ENCODE measurements at regions not wholly inside any gene's neighbourhood (a gene's known extent, or its start where the extent isn't known, plus 50 kb on each side); places are given as distances from the start of the nearest gene placed in this dataset.
"Not testable (repeated sequence)": the region's sequence is repeated elsewhere in the genome, so short reads cannot be mapped to it uniquely, and the experiment has no call there.

DNA sequence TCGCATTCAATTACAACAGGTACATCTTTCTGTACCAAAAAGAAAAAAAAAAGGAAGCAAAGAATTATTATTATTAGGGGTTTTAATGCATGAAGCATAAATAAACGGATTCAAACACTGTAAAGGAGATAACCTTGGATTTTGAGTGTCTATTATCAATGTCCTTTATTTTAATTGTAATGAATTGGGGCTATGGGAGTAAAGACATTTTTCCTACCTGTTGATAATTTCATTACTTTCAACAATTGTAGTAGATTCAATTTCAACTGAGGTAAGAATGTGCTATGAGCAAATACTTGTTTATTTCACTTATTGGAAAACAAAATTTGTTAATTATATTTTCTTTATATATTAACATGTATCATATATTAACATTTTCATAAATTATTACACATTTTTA lies 855.6 kb downstream of the KCNJ2 start (continued):
- TF ChIP-seq, protein P1, sequence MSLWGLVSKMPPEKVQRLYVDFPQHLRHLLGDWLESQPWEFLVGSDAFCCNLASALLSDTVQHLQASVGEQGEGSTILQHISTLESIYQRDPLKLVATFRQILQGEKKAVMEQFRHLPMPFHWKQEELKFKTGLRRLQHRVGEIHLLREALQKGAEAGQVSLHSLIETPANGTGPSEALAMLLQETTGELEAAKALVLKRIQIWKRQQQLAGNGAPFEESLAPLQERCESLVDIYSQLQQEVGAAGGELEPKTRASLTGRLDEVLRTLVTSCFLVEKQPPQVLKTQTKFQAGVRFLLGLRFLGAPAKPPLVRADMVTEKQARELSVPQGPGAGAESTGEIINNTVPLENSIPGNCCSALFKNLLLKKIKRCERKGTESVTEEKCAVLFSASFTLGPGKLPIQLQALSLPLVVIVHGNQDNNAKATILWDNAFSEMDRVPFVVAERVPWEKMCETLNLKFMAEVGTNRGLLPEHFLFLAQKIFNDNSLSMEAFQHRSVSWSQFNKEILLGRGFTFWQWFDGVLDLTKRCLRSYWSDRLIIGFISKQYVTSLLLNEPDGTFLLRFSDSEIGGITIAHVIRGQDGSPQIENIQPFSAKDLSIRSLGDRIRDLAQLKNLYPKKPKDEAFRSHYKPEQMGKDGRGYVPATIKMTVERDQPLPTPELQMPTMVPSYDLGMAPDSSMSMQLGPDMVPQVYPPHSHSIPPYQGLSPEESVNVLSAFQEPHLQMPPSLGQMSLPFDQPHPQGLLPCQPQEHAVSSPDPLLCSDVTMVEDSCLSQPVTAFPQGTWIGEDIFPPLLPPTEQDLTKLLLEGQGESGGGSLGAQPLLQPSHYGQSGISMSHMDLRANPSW (CRISPR knock-in tag; conservative IDR thresholded peaks at IDR 0.05; ENCODE audit: low read depth), result no peak
- TF ChIP-seq TEAD1 (CRISPR knock-in tag; IDR thresholded peaks at IDR 0.05), result no peak
- no peak for TF ChIP-seq TP53 (CRISPR knock-in tag; IDR thresholded peaks at IDR 0.05)
- TF ChIP-seq, protein P2, sequence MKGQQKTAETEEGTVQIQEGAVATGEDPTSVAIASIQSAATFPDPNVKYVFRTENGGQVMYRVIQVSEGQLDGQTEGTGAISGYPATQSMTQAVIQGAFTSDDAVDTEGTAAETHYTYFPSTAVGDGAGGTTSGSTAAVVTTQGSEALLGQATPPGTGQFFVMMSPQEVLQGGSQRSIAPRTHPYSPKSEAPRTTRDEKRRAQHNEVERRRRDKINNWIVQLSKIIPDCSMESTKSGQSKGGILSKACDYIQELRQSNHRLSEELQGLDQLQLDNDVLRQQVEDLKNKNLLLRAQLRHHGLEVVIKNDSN (CRISPR knock-in tag; IDR thresholded peaks at IDR 0.05), result no peak
- no peak for TF ChIP-seq NFYB (CRISPR knock-in tag; conservative IDR thresholded peaks at IDR 0.05; ENCODE audit: low read depth)
- no peak for TF ChIP-seq ZNF138 (CRISPR knock-in tag; conservative IDR thresholded peaks at IDR 0.05)
- TF ChIP-seq EMX1 (CRISPR knock-in tag; IDR thresholded peaks at IDR 0.05), result no peak

DNA sequence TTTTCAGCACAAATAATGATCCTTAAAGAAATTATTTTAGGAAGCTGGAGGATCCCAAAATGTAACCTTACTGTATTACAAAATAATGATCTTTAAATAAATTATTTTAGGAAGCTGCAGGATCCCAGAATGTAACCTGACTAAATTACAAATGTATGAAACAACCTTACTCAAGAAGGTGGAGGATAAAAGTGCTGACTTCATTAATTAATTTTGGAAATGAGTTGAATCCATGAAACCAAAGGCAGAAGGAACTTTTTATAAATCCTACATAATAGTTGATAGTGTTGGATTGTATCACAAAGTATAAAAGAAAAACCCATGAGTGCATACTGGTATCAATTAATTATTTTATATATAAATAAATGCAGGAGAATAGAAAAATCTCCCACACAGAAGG lies 859.9 kb downstream of the KCNJ2 start:
- ATAC-seq, result no peak
- Mint-ChIP-seq H3K9me3 (peaks cover 6% of the 10 kb centered on the region; the same call in 1 of the 2 replicates), H3K27me3 (ENCODE audit: low read depth) (peaks cover 11% of the 10 kb centered on the region)

DNA sequence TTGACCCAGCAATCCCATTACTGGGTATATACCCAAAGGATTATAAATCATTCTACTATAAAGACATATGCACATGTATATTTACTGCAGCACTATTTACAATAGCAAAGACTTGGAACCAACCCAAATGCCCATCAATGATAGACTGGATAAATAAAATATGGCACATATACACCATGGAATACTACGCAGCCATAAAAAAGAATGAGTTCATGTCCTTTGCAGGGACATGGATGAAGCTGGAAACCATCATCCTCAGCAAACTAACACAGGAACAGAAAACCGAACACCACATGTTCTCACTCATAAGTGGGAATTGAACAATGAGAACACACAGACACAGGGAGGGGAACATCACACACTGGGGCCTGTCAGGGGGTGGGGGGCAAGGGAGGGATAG lies 862.0 kb downstream of the KCNJ2 start:
- DNase-seq (ENCODE audit: low spot score); H3K27ac Mint-ChIP-seq; POLR2A ChIA-PET; H3K36me3 Mint-ChIP-seq; ATAC-seq; H3K9me3 Mint-ChIP-seq; H3K27me3 Mint-ChIP-seq (ENCODE audit: low read depth); CTCF ChIA-PET; H3K4me3 Mint-ChIP-seq: not testable (repeated sequence)
- H3K4me1 Mint-ChIP-seq, result peaks cover 20% of the 10 kb centered on the region

More for the DNA sequence above, 859.9 kb downstream of the KCNJ2 start:
- Mint-ChIP-seq H3K4me3 (no peak overlapping the region), H3K27ac (no peak overlapping the region), H3K36me3 (peaks cover 7% of the 10 kb centered on the region; the same call in 1 of the 2 replicates), H3K4me1 (peaks cover 20% of the 10 kb centered on the region)
- no peak for TF ChIP-seq ZNF219 (CRISPR knock-in tag; IDR thresholded peaks at IDR 0.05; ENCODE audit: borderline replicate concordance)
- TF ChIP-seq, protein P3, sequence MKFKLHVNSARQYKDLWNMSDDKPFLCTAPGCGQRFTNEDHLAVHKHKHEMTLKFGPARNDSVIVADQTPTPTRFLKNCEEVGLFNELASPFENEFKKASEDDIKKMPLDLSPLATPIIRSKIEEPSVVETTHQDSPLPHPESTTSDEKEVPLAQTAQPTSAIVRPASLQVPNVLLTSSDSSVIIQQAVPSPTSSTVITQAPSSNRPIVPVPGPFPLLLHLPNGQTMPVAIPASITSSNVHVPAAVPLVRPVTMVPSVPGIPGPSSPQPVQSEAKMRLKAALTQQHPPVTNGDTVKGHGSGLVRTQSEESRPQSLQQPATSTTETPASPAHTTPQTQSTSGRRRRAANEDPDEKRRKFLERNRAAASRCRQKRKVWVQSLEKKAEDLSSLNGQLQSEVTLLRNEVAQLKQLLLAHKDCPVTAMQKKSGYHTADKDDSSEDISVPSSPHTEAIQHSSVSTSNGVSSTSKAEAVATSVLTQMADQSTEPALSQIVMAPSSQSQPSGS (CRISPR knock-in tag; IDR thresholded peaks at IDR 0.05; ENCODE audit: borderline replicate concordance, low read depth), result no peak
- TF ChIP-seq, protein P4, sequence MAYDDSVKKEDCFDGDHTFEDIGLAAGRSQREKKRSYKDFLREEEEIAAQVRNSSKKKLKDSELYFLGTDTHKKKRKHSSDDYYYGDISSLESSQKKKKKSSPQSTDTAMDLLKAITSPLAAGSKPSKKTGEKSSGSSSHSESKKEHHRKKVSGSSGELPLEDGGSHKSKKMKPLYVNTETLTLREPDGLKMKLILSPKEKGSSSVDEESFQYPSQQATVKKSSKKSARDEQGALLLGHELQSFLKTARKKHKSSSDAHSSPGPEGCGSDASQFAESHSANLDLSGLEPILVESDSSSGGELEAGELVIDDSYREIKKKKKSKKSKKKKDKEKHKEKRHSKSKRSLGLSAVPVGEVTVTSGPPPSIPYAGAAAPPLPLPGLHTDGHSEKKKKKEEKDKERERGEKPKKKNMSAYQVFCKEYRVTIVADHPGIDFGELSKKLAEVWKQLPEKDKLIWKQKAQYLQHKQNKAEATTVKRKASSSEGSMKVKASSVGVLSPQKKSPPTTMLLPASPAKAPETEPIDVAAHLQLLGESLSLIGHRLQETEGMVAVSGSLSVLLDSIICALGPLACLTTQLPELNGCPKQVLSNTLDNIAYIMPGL (CRISPR knock-in tag; IDR thresholded peaks at IDR 0.05), result no peak
- TF ChIP-seq, protein P5, sequence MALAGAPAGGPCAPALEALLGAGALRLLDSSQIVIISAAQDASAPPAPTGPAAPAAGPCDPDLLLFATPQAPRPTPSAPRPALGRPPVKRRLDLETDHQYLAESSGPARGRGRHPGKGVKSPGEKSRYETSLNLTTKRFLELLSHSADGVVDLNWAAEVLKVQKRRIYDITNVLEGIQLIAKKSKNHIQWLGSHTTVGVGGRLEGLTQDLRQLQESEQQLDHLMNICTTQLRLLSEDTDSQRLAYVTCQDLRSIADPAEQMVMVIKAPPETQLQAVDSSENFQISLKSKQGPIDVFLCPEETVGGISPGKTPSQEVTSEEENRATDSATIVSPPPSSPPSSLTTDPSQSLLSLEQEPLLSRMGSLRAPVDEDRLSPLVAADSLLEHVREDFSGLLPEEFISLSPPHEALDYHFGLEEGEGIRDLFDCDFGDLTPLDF (CRISPR knock-in tag; IDR thresholded peaks at IDR 0.05), result no peak
- TF ChIP-seq FOXP1 (CRISPR knock-in tag; IDR thresholded peaks at IDR 0.05; ENCODE audit: borderline replicate concordance), result no peak
- no peak for TF ChIP-seq NFE2L1 (CRISPR knock-in tag; IDR thresholded peaks at IDR 0.05)
- no peak for TF ChIP-seq SMAD4 (CRISPR knock-in tag; IDR thresholded peaks at IDR 0.05)
- CTCF ChIA-PET, result no interaction called here
- POLR2A ChIA-PET, result no interaction called here
- no peak for DNase-seq (ENCODE audit: low spot score)
